ENCODE measurements at regions not wholly inside any gene's neighbourhood (a gene's known extent, or its start where the extent isn't known, plus 50 kb on each side); places are given as distances from the start of the nearest gene placed in this dataset.
"Not testable (repeated sequence)": the region's sequence is repeated elsewhere in the genome, so short reads cannot be mapped to it uniquely, and the experiment has no call there.

DNA sequence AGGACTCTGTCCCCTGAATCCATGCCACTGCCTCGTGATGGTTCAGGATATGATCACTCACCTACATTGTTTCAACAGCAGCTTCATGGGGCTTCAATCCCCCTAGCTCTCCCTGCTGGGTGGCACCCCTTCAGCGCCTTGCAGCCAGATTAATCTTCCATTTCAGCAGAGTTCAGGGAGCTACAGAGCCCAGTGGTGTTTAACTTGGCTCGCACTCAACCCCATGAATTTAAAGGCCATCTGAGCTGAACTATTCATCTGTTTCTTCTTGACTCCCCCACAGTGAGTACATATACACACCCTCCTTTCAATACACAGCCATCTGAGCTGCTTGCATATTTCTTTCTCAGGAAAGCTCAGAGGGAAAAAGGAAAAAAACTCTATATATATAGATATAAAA is 202.8 kb upstream of the C16orf82 start:
- Histone ChIP-seq H3K27me3 (ENCODE audit: control insufficient read depth, insufficient read depth, low read length) (no peaks in the 10 kb centered on the region), H3K4me3 (ENCODE audit: low read depth, low read length) (no peak overlapping the region), H3K36me3 (ENCODE audit: control insufficient read depth, insufficient read depth, low read length) (no peaks in the 10 kb centered on the region)
- FAIRE-seq (no peak), DNase-seq (ENCODE audit: low read depth) (no peak)
- no peak for TF ChIP-seq CTCF (IDR thresholded peaks at IDR 0.05; ENCODE audit: insufficient read depth, low read length, severe bottlenecking)

- not testable (repeated sequence) for FAIRE-seq; H3K36me3 ChIP-seq (ENCODE audit: control insufficient read depth, insufficient read depth, low read length); H3K27me3 ChIP-seq (ENCODE audit: control insufficient read depth, insufficient read depth, low read length); DNase-seq (ENCODE audit: low read depth); H3K4me3 ChIP-seq (ENCODE audit: low read depth, low read length)
Observed at GRCh38 chr16:26874318-26874717, 192.4 kb upstream of the C16orf82 start.

DNA sequence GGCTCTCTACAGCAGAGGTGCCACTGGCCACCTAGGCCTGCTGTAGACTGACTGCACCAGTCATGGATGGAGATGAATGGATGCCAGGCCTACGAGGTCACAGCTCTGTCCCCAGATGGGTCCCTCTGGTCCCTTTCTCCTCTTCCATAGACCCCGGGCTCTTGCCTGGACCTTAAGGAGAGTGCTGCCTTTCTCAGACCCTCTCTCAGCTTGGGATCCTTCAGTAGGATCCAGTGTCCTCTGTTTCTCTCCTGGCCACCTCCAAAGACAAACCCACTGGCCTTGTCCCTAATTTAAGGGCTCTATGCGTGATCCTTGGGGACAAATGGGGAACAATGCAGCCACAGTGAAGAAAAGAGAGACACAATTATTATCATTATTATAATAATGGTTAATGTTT is 189.3 kb upstream of the C16orf82 start:
- Histone ChIP-seq H3K36me3 (ENCODE audit: control insufficient read depth, insufficient read depth, low read length) (no peaks in the 10 kb centered on the region), H3K27me3 (ENCODE audit: control insufficient read depth, insufficient read depth, low read length) (no peaks in the 10 kb centered on the region), H3K4me3 (ENCODE audit: low read depth, low read length) (no peak overlapping the region)
- DNase-seq (ENCODE audit: low read depth), result no peak
- TF ChIP-seq CTCF (IDR thresholded peaks at IDR 0.05; ENCODE audit: insufficient read depth, low read length, severe bottlenecking), result no peak
- no peak for FAIRE-seq

DNA sequence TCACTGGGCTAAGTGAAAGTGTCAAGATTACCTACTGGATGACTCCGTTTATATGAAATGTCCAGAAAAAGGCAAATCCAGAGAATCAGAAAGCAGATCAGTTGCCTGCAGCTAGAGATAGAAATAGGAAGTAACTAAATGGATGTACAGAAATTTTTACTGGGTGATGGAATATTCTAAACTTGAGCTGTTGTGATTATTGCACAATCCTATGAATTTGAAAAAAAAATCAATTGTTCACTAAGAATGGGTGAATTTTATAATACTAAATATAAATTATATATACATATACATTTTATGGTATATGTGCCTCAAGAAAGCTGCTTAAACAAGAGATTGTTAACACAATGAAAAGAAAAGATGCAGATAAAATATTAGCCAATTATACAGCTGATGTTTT is 181.1 kb upstream of the C16orf82 start:
- H3K27me3 ChIP-seq (ENCODE audit: control insufficient read depth, insufficient read depth, low read length), result no peaks in the 10 kb centered on the region
- no peak for DNase-seq (ENCODE audit: low read depth)
- H3K4me3 ChIP-seq (ENCODE audit: low read depth, low read length), result no peak overlapping the region
- no peak for TF ChIP-seq CTCF (IDR thresholded peaks at IDR 0.05; ENCODE audit: insufficient read depth, low read length, severe bottlenecking)
- no peak for FAIRE-seq
- no peaks in the 10 kb centered on the region for H3K36me3 ChIP-seq (ENCODE audit: control insufficient read depth, insufficient read depth, low read length)

DNA sequence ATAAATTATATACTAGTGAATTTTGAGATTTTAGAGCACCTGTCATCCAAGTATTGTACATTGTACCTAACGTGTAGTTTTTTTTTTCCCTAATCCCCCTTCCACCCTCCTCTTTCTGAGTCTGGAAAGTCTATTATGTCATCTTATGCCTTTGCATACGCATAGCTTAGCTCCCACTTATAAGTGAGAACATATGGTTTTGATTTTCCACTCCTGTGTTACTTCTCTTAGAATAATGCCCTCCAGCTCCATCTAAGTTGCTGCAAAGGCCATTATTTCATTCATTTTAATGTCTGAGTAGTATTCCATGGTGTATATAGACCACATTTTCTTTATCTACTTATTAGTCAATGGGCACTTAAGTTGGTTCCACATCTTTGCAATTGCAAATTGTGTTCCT is 177.0 kb upstream of the C16orf82 start:
- DNase-seq (ENCODE audit: low read depth) (no peak), FAIRE-seq (no peak)
- H3K36me3 ChIP-seq (ENCODE audit: control insufficient read depth, insufficient read depth, low read length), result no peaks in the 10 kb centered on the region
- no peak for TF ChIP-seq CTCF (IDR thresholded peaks at IDR 0.05; ENCODE audit: insufficient read depth, low read length, severe bottlenecking)
- no peaks in the 10 kb centered on the region for H3K27me3 ChIP-seq (ENCODE audit: control insufficient read depth, insufficient read depth, low read length)
- no peak overlapping the region for H3K4me3 ChIP-seq (ENCODE audit: low read depth, low read length)

DNA sequence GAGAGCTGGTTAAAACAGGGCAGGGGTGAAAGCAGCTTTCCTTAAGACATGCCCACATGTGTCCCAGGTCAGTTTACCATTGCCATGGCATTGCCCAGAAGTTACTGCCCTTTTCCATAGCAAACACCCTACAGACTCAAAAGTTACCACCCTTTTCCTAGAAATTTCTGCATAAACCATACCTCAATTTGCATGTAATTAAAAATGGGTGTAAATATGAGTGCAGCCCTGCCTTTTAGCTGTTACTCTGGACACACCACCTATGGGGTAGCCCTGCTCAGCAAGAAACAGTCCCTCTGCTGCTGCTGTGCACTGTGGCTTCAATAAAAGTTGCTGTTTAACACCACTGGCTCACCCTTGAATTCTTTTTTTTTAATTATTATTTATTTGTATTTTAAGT is 168.5 kb upstream of the C16orf82 start:
- FAIRE-seq (no peak), DNase-seq (ENCODE audit: low read depth) (no peak)
- no peaks in the 10 kb centered on the region for H3K36me3 ChIP-seq (ENCODE audit: control insufficient read depth, insufficient read depth, low read length)
- no peak for TF ChIP-seq CTCF (IDR thresholded peaks at IDR 0.05; ENCODE audit: insufficient read depth, low read length, severe bottlenecking)
- H3K27me3 ChIP-seq (ENCODE audit: control insufficient read depth, insufficient read depth, low read length), result no peaks in the 10 kb centered on the region
- no peak overlapping the region for H3K4me3 ChIP-seq (ENCODE audit: low read depth, low read length)

Measured in bronchial epithelial cell (primary cell).